HG02642 (cell line): ENCODE measurements at regions not wholly inside any gene's neighbourhood (a gene's known extent, or its start where the extent isn't known, plus 50 kb on each side); places are given as distances from the start of the nearest gene placed in this dataset.
"Not testable (repeated sequence)": the region's sequence is repeated elsewhere in the genome, so short reads cannot be mapped to it uniquely, and the experiment has no call there.

ENCODE experiments used
- ATAC-seq: cut with Tn5 transposase; IDR thresholded peaks from one replicate; pipeline ENCODE4 v1.9.1; 2021; ENCODE audit warnings: mild to moderate bottlenecking; ENCODE audit not compliant: unreplicated experiment, poor library complexity

DNA sequence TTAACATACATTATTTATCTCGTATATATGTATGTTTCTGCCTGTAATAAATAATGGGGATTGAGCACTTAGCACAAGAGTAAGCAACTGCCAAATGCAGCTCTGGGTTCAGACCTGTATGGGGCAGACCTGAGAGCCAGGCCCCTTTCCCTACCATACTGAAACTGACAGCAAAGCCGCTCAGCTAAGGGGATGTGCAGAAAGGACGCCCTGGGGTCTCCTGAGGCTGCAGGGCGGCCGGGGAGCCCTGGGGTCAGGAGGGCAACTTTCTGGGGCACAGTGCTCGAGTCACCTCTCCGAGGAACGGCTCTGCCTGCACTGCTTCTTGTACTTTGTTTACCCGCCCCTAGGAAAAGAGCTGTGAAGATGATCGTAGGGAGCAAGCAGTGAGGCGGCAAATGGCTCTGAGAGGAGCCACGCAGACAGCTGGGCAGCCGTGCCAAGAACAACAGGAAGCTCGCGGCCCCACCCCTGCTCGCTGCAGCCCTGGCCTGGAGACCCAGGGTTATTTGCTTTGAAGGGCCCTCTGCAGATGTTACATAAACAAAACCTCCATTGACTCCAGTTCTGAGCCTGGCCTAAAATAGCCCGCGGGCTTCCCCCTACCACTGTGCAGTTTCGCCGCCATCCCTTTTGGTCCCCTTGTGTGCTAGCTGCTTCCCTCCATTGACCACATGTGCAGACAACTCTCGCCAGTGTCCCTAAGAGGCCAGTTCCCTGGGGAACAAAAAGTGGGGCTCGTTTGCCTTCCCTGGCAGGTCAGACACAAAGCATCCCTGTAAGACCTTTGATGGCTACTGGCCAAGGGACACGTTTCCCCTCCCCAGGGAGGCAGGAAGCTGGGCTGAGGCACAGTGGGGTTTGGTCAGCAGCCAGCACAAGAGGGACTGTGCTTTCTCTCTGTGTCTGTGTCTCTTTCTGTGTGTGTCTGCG is 111.3 kb upstream of the LNX1 start:
- peak; percentile 83 for ATAC-seq

DNA sequence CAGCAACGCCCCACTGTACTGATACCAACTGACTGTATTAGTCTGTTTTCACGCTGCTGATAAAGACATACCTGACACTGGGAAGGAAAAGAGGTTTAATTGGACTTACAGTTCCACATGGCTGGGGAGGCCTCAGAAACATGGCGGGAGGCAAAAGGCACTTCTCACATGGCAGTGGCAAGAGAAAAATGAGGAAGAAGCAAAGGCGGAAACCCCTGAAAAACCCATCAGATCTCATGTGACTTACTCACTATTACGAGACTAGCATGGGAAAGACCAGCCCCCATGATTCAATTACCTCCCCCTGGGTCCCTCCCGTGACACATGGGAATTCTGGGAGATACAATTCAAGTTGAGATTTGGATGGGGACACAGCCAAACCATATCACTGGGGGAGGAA is 110.0 kb upstream of the LNX1 start:
- not testable (repeated sequence) for ATAC-seq

DNA sequence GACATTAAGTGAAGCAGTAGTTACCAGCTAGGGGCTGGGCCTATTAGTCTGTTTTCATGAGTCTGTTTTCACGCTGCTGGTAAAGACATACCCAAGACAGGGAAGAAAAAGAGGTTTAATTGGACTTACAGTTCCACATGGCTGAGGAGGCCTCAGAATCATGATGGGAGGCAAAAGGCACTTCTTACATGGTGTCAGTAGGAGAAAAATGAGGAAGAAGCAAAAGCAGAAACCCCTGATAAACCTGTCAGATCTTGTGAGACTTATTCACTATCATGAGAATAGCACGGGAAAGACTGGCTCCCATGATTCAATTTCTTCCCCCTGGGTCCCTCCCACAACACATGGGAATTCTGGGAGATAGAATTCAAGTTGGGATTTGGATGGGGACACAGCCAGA is 108.0 kb upstream of the LNX1 start:
- ATAC-seq, result not testable (repeated sequence)

DNA sequence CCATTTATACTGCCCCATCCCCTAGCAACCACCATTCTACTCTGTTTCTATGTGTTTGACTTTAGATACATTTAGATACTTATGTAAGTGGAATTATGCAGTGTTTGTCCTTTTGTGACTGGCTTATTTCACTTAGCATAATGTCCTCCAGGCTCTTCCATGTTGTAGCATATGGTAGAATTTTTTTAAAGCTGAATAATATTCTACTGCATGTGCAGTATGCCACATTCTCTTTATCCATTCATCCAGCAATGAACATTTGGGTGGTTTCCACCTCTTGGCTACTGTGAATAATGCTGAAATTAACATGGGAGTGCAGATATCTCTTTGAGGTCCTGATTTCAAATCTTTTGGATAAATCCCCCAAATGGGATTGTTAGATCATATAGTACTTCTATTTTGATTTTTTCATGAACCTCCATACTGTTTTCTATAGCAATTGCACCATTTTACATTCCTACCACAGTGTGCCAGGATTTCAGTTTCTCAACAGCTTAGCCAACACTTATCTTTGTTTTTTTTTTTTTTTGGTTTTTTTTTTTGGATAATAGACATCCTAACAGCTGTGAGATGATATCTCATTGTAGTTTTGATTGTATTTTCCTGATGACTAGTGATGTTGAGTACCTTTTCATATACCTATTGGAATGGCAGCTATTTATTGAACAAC is 105.9 kb upstream of the LNX1 start:
- no peak for ATAC-seq

DNA sequence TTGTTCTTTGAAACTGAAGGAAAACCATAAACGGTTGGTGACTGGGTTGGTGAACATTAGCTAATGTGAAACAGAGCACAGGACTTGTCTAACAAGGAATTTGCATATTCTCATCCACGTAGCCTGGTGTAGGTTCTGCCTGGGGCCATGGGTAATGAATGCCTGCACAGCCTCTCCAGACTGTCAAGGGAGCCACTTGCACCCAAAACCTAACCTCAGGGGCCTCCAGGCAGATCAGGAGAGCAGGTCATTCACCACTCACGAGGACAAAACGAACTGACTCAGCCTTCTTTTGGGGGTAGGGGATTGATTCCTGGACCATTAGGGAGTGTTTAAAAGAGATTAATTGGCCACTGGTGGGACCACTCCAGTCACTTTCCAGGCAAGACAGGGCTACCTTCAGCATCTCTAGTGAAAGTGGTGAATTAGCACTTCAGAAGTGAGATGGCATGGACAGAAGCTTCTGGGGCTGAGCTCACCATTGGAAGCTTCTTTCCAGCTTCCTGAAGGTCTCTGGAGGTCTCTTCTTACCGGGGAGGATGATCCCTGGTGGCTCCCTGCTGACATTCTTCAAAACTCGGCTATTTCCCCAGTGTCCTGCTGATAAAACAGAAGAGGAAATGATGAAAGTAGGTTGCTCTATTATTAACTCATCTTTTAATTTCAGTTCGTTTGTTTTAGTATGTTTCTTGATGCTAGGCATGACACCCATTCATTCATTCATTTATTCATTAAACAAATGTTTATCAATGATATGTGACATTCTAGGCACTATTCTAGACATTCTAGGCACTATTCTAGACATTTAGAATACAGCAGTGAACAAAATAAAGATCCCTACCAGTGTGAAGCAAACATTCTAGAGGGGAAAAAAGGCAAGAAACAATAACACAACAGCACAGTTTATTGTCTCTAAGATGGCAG is 104.5 kb upstream of the LNX1 start:
- ATAC-seq, result peak; percentile 87

DNA sequence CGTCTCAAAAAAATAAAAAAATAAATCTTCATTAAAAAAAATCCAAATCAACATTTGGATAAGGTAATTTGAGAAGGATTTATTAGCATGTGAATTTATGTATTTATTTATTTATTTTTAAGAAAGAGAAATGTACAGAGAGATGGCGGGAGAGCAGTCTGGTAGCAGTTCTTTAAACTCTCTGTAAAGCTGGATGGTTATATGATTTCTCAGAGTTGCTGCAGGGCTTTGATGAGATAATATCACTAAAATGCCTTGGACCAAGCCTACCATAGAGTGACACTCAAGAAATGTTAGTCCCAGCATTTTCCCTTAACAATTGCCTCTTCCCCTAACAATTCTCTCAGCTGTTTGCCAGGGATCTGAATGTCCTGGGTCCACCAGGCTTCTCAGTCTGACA is 103.4 kb upstream of the LNX1 start:
- ATAC-seq, result no peak

DNA sequence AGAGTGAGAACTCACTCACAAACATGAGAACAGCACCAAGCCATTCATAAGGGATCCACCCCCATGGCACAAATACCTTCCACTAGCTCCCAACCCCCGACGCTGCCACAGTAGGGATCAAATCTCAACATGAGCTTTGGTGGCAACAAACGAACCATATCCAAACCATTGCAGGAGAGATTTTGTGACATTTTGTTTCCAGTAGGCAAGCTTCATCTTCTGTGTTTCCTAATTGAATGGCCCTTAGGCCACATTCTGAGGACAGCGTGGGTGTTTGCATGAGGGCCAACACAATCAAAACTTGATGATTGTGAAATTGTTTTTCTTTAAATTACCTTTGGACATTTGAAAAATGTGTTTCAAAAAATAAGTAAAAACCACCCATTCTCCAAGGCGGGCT is 102.6 kb upstream of the LNX1 start:
- no peak for ATAC-seq

DNA sequence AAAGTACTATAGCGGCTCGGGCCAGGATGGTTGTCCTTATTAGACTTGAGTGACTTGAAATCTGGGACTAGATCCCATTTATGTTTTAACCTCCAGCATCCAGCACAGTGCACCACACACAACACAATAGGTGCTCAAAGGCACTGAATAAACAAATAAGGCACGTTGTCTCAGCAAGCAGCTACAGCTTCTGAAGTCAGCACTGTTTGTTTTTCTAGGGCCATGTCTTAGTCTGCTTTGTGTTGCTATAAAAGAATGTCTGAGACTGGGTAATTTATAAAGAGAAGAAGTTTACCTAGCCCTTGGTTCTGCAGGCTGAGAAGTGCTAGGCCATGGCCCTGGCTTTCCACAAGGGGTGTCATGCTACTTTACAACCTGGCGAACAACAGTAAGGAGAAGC is 102.1 kb upstream of the LNX1 start:
- no peak for ATAC-seq

DNA sequence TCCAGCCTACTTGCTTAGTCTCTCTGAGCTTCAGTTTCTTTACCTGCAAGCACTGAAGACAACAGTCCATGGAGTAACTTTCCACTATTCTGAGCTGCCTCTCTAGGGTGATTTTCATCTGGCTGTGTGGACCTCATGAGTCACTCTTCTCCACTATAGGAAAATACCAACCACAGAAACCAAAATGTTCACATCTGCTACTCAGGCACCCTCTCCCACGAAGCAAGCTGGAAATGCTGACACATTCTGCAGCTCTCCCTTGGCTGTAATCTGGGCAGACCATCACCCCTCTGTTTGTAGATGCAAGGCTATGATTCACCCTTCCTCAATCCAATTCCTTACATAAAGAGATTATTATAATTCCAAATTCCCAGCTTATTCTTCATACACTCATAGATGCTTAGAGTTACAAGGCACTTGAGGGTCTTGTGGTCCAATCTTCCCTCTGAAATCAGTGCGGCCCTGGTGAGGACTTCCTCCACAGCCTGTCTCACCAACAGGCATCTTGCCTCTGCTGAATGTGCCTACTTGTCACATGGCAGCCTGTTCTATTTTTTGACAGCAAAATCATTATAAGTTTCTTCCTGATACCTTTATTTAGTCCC is 97.0 kb upstream of the LNX1 start:
- ATAC-seq, result peak; percentile 94

DNA sequence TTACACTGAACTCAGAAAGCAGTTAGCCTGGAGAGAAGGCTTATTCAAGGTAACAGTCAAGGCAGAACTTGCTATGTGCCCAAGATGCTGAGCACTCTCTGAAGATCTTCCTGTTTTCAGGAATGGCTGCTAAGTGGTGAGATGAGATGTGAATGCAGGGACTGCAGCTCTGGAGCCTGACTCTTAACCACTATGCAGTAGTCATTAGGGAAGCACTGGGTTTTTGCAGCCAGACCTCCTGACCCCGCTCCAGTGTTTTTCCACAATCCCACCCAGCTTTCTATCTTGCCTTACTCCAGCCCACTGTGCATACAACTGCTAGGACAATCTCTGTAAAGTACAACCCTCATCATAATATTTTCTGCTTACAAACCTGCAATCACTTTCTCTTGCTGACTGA is 95.2 kb upstream of the LNX1 start:
- no peak for ATAC-seq

DNA sequence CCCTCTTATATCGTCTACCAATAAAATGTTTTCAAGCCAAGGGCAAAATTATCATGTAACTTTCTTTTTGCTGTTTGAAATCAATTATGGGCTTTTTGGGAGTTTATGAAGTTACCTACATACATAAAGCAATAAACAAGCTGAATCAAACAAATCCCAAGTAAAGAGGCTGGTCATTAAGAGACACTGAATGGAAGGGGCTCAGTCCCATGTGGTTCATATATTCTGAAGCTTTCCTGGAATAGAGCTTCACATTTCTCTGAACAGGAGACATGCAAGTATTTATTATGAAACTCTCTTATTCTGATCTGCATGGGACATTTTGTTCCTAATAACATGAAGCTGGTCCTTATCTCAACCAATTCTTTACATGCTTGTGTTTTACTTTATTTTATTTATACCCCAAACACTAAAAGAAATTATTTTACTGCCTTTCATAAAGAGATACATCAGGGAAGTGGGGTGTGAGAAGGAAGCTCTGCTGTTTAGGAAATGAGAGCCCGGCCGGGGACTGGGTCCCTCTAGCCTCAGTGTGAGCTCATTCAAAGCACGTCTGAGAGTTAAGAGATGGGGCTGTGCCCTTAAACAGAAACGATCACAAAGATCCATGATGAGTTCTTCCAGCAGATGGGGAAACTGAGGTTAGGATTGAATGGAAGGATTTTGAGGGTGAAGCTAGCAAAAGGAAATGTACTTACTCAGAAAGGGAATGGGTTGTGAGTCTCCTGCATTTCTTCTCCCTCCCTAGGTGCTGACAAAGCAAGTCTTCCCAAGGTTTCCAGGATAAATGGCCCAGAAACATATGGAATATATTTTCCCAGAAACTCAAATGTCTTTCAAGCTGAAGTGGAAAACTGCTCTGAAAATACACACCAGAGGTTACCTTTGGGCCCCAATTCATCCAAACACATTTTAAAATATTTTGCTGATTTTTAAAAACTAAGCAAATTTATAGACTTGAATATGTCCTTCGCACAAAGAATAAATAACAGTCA is 93.1 kb upstream of the LNX1 start:
- no peak for ATAC-seq

DNA sequence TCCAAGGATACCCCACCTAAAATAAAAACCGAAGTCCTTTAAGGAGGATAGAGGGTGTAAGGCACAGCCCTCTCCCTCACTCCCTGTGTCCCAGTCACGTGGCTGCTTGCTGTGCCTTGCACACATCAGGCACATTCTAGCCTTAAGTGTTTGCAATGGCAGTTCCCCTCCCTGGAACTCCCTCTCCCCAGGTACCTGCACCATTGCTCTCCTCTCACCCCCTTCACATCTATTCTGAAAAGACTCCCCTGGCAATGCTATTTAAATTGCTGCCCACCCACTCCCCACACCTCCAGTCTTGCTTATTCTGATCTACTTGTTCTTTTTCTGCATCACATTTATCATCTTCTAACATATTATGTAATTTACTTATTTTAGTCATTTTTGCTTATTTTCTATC is 91.6 kb upstream of the LNX1 start:
- ATAC-seq, result no peak

DNA sequence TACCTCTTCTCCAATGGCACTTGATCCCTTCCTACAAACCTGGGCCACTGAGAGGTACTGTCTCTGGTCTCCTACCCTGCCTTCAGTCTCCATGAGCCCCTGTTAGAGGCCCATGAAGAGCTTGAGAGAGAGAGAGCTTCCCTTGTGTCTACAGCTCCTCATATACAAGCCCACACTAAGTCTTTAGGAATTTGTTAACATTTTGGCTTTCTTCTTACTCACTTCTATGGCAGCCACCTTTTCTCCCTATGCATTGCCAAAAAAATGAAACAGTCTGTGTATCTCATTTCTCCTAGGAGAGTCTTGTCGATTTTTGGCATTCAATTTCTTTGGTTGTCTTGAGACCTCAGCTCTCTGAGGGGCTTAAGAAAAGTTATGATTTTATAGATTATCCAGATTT is 90.9 kb upstream of the LNX1 start:
- no peak for ATAC-seq

DNA sequence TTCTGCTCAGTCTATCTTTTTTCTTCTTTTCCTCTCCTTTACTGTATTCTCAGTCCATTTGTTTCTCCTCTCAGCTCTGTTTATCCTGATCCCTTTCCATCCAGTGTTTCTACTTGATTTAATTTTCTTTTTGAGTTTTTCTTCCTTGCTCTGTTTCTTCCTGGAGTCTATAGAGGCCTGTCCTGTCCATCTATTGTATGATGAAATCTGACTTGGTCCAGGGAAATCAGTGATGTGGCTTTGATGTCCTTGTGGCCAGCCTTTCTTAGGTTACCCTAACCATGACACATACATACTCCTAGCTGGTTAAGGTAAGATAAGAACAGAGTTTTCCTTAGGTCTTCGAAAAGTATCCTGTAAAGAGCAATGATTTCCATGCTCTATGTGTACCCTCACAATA is 89.3 kb upstream of the LNX1 start:
- ATAC-seq, result no peak

DNA sequence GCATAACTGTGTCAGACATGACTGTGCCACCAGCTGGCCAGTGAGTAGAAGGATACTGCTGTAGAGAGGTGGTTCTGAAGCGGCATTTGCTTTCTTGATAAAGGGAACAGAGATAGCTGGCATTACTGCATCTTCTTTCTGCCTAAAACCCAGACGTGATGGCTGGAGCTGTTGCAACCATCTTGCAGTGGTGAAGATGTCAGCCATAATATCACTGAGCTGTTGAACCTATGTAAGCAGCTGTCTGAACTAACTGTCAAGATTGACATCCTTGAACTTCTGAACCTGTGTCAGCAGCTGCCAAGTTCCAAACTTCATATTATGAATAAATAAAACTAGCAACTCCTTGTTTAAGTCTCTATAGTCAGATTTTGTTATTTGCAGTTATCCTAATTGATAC is 88.9 kb upstream of the LNX1 start:
- no peak for ATAC-seq

DNA sequence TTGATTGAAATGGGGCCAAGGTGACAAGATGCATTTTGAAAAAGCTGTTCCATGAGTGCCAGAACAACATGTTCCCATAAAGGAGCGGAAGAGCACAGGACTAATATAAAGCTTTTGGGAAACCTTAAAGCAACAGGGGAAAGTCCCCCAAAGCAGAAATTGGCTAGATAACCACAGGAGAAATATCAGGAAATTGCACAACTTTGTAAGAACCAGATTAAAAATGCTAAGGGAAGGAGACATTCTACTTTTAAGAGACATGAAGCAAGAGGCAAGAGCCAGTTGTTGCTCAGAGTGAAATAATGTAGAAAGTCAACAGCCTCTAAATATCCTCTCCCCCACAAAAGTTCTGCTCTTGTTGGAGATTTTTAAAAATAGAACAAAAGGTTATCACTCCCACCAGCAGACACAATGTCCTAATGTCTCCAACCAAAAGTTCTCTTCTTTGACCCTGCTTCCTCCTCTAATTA is 85.2 kb upstream of the LNX1 start:
- no peak for ATAC-seq

DNA sequence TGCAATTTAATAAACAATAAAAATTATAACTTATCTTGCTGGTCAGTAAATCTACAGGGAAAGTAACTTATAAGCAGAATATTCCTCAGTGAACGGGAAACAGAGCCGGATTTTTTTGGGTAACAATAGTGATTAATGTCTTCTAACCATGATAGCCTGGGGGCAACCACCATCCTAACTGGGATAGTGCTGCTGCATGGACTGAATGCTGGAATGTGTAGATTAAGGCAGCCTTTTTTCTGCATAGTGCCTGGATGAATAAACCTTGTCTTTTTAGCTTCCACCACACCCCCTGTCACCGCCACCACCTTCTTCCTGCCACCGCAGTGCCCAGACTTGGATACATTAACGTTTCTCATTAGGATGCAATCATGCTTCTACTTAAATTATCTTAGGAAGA is 83.6 kb upstream of the LNX1 start:
- ATAC-seq, result no peak

DNA sequence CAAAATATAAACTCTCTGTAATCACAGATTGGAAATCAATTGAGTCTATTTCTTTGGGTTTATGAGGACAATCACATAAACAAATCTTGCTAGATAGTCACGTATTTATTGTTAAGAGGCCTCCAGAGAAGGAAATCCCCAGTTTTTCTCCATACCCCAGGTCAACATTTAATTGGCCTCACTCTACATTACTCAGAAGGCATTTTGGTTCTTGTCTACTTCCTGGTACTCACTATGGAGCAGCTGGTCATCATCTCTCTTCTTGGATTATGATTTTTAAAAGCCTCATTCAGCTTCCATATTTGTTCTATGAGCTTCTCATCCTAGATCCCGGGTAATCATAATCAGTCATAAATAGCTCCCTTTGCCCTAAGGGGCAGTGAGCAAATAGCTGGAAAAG is 81.6 kb upstream of the LNX1 start:
- no peak for ATAC-seq

DNA sequence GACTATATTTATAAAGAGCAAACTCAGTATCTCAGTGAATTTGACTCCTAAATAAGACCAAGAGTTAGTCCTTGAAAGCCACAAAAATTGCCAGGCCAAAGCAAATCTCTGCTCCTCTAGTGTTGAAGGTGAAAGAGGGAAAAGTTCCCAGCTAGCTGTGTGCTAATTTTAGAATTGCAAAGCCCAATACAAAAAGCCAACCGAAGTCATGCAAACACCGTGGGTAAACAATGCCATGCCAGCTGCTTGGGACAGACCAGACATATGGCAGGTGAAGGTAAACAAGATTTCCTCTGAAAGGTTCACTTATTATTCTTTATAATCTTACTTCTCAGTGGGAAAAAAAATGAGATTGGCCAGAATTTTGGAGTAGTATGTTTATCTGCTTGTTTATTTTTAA is 80.5 kb upstream of the LNX1 start:
- no peak for ATAC-seq
